Activated T-cell treated with anti-CD3 and anti-CD28 coated beads, Interleukin-2, amount 50 U/mL, for 4 hours (primary cell): ENCODE measurements at regions not wholly inside any gene's neighbourhood (a gene's known extent, or its start where the extent isn't known, plus 50 kb on each side); places are given as distances from the start of the nearest gene placed in this dataset.

Source experiments
- ATAC-seq, 2 donors: fragments of 200-7000 bp; cut with Tn5 transposase; one replicate each; pipeline ENCODE4 v1.10.0; 2021
- DNase-seq: peaks from one replicate; pipeline ENCODE4 v3.0.0-alpha.2; 2020
- H3K27me3 Mint-ChIP-seq: one replicate; pipeline ENCODE4 v1.8.0; 2021; ENCODE audit warnings: low read depth, mixed read lengths
- H3K36me3 Mint-ChIP-seq: one replicate; pipeline ENCODE4 v1.8.0; 2022; ENCODE audit warnings: mixed read lengths; ENCODE audit not compliant: insufficient read depth
- H3K4me1 Mint-ChIP-seq: one replicate; pipeline ENCODE4 v1.8.0; 2021; ENCODE audit warnings: low read depth, mixed read lengths
- H3K4me3 Mint-ChIP-seq: one replicate; pipeline ENCODE4 v1.8.0; 2021; ENCODE audit warnings: mild to moderate bottlenecking, moderate library complexity, mixed read lengths
- H3K9me3 Mint-ChIP-seq: one replicate; pipeline ENCODE4 v1.8.0; 2021; ENCODE audit warnings: mixed read lengths

GRCh38 chr20:60748086-60748485 is 504.0 kb upstream of the CDH4 start:
- Mint-ChIP-seq H3K36me3 (no peaks in the 10 kb centered on the region), H3K27me3 (no peaks in the 10 kb centered on the region), H3K4me1 (no peaks in the 10 kb centered on the region), H3K9me3 (no peaks in the 10 kb centered on the region), H3K4me3 (no peak overlapping the region)
- ATAC-seq: no peak
- no peak for DNase-seq

DNA sequence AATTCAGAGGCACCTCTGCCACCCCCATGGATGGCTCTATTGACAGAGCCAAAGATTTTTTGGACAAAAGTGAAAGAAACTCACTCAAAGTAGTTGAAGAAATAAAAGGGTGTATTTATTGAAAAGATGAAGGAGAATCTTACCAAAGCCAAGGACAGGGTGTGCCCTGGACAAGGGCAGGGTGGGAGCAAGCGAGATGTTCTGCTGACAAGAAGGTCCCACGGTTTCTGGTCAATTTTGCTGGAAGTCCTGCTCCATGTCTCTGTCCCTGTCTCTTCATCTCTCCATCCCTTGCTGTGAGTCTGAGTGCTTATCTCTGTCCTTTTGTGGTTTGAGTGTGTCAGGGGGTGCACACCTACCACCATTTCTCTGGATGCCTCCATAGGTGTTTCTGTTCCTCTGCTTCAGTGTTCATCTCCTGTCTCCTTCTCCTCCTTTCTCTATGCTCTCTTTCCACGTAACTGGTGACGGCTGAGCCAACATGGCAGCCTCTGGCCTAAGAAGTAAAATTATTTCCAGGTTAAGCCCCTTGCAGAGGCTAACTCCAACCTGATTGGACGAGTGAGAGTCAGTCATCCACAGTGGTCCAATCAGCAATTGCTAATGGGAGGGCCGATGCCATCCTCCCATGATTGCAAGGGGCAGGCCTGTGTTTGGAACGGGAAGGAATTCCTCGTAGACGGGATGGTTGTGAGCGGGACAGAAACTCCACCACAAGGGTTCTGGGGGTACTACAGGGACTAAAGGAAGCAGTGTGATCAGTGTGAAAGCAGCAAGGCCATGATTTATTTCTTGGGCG is 502.1 kb upstream of the CDH4 start:
- H3K9me3 Mint-ChIP-seq: no peaks in the 10 kb centered on the region
- DNase-seq: no peak
- no peaks in the 10 kb centered on the region for H3K27me3 Mint-ChIP-seq
- no peak for ATAC-seq
- H3K36me3 Mint-ChIP-seq: no peaks in the 10 kb centered on the region
- H3K4me3 Mint-ChIP-seq: no peak overlapping the region
- H3K4me1 Mint-ChIP-seq: no peaks in the 10 kb centered on the region

DNA sequence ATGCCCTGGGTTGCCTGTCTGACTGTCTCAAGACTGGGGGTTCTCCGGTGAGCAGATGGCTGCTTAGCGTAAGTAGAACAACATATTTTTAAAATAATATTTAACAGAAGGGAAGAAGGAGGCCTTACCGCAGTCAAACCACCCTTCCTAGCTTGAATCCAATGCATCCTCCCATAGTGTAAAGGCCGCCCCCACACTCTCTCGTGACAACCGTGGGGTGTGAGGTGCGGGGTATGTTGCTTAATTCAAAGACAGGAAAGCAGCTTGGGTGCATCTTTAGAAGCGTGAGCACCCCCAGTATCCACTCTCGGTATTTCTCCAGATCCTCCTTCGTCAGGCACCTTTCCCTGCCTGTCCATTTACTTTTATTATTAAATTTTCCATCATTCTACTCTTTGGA is 501.2 kb upstream of the CDH4 start:
- H3K4me1 Mint-ChIP-seq: no peaks in the 10 kb centered on the region
- DNase-seq (no peak), ATAC-seq (no peak)
- no peaks in the 10 kb centered on the region for H3K27me3 Mint-ChIP-seq
- H3K36me3 Mint-ChIP-seq: no peaks in the 10 kb centered on the region
- H3K4me3 Mint-ChIP-seq: no peak overlapping the region
- no peaks in the 10 kb centered on the region for H3K9me3 Mint-ChIP-seq

DNA sequence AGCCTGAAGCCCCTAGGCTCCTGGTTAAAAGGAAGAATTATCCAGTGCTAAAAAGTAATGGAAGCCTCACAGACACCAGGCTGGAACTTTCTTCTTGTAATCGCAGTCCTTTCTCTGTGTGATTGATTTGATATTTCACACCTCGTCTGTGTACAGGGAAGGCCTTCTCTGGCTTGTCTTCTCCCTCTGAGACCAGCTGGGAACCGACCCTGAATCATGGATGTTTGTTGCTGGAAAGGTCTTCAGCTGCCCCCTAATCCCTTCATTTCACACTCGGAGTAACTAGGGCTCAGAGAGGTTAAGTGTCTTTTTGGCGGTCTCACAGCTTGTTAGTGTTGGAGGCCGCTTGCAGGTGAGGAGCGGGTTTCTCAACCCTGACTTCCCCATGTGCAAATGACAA is 500.2 kb upstream of the CDH4 start:
- no peak overlapping the region for H3K4me3 Mint-ChIP-seq
- no peaks in the 10 kb centered on the region for H3K9me3 Mint-ChIP-seq
- ATAC-seq (no peak), DNase-seq (no peak)
- no peaks in the 10 kb centered on the region for H3K36me3 Mint-ChIP-seq
- H3K27me3 Mint-ChIP-seq: no peaks in the 10 kb centered on the region
- no peaks in the 10 kb centered on the region for H3K4me1 Mint-ChIP-seq

GRCh38 chr20:60752741-60753420 is 499.2 kb upstream of the CDH4 start:
- ATAC-seq: no peak
- DNase-seq: no peak
- no peaks in the 10 kb centered on the region for H3K4me1 Mint-ChIP-seq
- H3K4me3 Mint-ChIP-seq: no peak overlapping the region
- no peaks in the 10 kb centered on the region for H3K27me3 Mint-ChIP-seq
- no peaks in the 10 kb centered on the region for H3K9me3 Mint-ChIP-seq
- no peaks in the 10 kb centered on the region for H3K36me3 Mint-ChIP-seq

DNA sequence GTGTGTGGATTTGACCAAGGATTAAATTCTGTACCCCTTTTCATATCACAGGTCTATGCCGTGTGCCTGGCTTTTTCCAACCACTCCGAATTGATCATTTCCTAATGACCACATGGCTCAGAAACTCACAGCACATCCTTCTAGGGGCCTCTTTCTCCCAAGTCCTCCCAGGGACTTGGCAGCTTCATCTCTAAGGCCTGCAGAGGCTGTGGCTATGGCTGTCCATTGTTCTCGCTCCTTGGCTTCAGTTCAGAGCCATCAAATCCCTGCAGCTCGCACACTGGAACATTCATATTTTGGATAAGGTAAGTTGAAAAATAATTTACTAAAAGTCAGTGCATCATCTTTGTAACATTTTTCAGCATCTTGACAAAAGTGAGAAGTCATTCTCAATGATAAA is 497.2 kb upstream of the CDH4 start:
- H3K4me3 Mint-ChIP-seq: no peak overlapping the region
- DNase-seq (no peak), ATAC-seq (no peak)
- no peaks in the 10 kb centered on the region for H3K4me1 Mint-ChIP-seq
- H3K36me3 Mint-ChIP-seq: no peaks in the 10 kb centered on the region
- no peaks in the 10 kb centered on the region for H3K9me3 Mint-ChIP-seq
- no peaks in the 10 kb centered on the region for H3K27me3 Mint-ChIP-seq

DNA sequence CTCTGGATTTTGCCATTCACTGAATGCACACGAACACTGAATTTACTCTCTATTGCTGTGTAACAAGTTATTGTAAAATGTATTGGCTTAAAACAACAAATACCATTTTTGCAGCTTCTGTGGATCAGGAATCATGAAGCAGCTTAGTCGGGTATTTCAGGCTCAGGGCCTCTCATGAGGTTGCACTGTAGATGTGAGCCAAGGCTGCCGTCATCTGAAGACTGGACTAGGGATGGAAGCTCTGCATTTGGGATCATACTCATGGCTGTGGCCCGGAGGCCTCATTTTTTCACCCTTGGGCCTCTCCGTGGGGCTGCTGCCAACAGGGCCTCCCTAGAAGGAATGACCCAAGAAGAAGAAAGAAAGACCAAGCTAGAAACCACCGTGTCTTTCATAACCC is 492.4 kb upstream of the CDH4 start:
- no peaks in the 10 kb centered on the region for H3K27me3 Mint-ChIP-seq

DNA sequence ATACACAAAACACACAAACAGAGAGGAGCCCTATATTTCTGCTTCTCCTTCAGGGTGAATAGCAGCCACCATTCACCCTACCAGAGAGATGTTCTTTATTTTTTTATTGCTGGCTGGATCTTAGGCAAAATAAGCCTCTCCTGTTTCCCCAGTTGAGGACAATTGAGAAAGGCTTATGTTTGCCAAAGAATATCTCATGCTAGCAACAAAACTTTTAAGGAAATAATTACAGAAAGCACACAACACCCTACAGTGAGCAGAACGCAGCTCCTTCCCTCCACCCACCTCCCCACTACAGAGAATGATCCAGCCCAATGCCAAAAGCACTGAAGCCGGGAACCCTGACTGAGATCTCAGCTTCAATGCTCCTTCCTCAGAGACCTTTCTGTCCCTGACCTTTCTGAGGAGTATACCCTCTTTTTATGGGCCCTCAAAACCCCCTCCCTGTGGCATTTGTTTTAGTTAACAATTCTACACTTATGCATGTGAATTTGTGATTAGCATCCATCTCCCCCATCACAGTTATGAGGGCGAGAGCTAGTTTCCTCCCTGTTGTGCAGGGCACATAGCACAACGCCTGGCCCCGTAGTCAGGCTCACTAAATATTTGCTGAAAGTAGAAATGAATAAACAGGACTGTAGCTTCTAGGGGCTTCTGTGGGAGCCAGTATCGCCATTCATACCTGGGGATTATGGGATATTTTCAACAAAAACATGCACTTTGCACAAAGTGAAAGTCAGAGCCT is 491.6 kb upstream of the CDH4 start:
- ATAC-seq (no peak), DNase-seq (no peak)
- Mint-ChIP-seq H3K4me3 (no peak overlapping the region), H3K9me3 (no peaks in the 10 kb centered on the region), H3K4me1 (no peaks in the 10 kb centered on the region), H3K27me3 (no peaks in the 10 kb centered on the region), H3K36me3 (no peaks in the 10 kb centered on the region)

More for the DNA sequence above, 492.4 kb upstream of the CDH4 start:
- H3K9me3 Mint-ChIP-seq: no peaks in the 10 kb centered on the region
- DNase-seq: no peak
- no peak for ATAC-seq
- no peaks in the 10 kb centered on the region for H3K4me1 Mint-ChIP-seq
- H3K4me3 Mint-ChIP-seq: no peak overlapping the region
- H3K36me3 Mint-ChIP-seq: no peaks in the 10 kb centered on the region

DNA sequence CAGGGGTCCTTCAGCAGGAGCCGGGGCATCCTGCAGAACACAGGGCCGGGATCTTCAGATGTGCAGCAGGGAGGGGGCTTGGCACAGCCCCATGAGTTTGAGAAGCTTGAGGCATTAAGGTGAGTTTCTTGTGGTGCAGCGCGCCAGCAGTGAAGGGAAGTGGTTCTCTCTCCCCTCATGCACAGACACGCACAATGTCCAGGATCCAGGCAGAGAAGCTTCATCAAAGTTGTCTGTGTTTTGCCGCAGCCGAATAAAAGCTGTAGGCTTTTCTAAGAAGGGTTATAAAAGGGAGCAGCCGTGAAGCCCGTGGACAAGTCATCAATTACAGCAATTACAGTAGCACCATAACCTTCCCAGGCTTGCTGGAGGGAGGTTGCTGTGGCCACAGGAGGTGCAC is 491.0 kb upstream of the CDH4 start:
- Mint-ChIP-seq H3K9me3 (no peaks in the 10 kb centered on the region), H3K36me3 (no peaks in the 10 kb centered on the region), H3K27me3 (no peaks in the 10 kb centered on the region), H3K4me3 (no peak overlapping the region), H3K4me1 (no peaks in the 10 kb centered on the region)
- ATAC-seq (no peak), DNase-seq (no peak)

- Mint-ChIP-seq H3K4me3 (no peak overlapping the region), H3K36me3 (no peaks in the 10 kb centered on the region), H3K9me3 (no peaks in the 10 kb centered on the region)
Observed at GRCh38 chr20:60762386-60762785, 489.7 kb upstream of the CDH4 start.

DNA sequence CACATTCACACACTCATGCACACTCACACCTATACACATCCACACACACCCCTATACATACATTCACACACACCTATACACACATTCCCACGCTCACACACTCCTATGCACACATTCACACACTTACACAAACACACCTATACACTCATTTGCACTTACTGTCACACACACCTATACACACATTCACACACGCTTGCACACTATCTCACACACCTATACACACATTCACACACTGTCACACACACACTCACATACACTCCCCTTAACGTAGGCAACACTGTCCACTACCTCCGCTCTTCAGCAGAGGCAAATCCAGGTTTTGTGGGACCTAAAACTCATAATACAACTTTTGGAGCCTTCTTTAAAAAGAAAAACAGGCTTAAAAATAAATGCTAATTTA is 487.7 kb upstream of the CDH4 start:
- H3K27me3 Mint-ChIP-seq: no peaks in the 10 kb centered on the region
- H3K4me3 Mint-ChIP-seq: no peak overlapping the region
- ATAC-seq (no peak), DNase-seq (no peak)
- H3K9me3 Mint-ChIP-seq: no peaks in the 10 kb centered on the region
- no peaks in the 10 kb centered on the region for H3K36me3 Mint-ChIP-seq
- no peaks in the 10 kb centered on the region for H3K4me1 Mint-ChIP-seq

More at GRCh38 chr20:60762386-60762785, 489.7 kb upstream of the CDH4 start:
- Mint-ChIP-seq H3K4me1 (no peaks in the 10 kb centered on the region), H3K27me3 (no peaks in the 10 kb centered on the region)
- DNase-seq (no peak), ATAC-seq (no peak)

DNA sequence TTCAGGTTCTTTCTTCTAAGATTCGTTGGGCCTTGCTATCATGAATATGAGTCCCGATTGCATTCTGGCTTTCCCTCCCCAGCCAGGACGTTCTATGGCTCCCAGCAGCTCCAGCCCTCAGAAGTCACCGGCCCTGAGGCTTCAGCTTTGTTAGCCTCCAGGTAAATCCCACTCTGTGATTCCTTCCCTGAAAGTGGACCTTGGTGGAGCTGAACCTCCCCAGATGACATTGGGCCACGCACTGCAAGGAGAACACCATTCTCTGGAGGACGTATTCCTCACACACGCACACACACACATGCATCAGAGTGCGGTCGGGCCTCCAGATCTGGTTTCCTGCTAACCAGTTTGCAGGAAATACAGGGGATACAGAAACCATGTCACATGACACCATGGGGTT is 487.3 kb upstream of the CDH4 start:
- DNase-seq (no peak), ATAC-seq (no peak)
- Mint-ChIP-seq H3K4me3 (no peak overlapping the region), H3K4me1 (no peaks in the 10 kb centered on the region), H3K9me3 (no peaks in the 10 kb centered on the region), H3K36me3 (no peaks in the 10 kb centered on the region), H3K27me3 (no peaks in the 10 kb centered on the region)

DNA sequence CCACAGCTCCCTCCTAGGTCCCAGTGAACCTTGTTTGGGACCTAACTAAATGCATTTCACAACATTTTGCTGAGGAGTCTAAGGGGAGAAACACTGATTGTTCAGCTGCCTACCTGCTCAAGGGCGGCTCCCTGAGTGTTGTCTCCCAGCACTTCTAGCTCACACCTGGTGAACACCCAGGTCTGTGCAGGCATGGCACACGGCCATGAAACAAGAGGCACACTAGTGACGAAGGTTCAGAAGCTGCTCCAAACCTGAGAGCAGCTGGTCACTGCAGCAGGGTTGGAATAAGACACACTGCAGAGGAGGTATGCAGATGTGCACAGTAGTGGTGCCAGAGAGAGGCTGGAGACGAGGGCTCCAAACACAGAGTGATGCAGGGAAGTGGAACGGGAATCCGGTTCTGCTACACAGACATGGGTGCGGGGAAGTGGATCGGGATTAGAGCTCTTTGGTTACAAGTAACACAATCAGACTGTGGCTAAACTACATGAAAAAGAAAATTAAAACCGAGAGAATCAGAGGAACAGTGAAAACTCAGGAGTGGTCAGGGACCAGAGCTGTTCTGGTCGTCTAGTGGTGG is 486.1 kb upstream of the CDH4 start:
- Mint-ChIP-seq H3K36me3 (no peaks in the 10 kb centered on the region), H3K27me3 (no peaks in the 10 kb centered on the region), H3K4me1 (no peaks in the 10 kb centered on the region), H3K4me3 (no peak overlapping the region), H3K9me3 (no peaks in the 10 kb centered on the region)
- ATAC-seq: no peak
- DNase-seq: no peak

DNA sequence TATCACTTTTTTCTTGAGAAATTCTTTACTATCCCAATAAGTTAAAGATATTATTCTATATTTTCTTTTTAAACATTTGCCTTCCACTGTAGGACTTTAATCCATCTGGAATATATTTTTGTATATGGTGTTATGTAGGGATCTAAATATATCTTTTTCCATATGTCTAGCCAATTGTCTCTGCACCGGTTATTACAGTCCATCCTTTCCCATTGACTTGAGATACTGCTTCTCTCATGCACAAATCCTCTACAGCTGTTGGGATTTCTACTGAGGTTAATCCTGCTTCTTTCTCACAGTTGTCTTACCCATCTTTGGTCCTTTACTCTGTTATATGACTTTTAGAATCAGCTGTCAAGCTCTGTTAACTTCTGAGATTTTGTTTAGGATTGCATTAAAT is 483.8 kb upstream of the CDH4 start:
- H3K4me1 Mint-ChIP-seq: no peaks in the 10 kb centered on the region
- H3K4me3 Mint-ChIP-seq: no peak overlapping the region
- H3K9me3 Mint-ChIP-seq: no peaks in the 10 kb centered on the region
- no peak for ATAC-seq
- H3K27me3 Mint-ChIP-seq: peaks cover 2% of the 10 kb centered on the region
- H3K36me3 Mint-ChIP-seq: no peaks in the 10 kb centered on the region
- no peak for DNase-seq
